Activated CD8-positive, alpha-beta memory T cell treated with anti-CD3 and anti-CD28 coated beads, Interleukin-2, amount 50 U/mL, for 4 hours (primary cell): ENCODE measurements at regions not wholly inside any gene's neighbourhood (a gene's known extent, or its start where the extent isn't known, plus 50 kb on each side); places are given as distances from the start of the nearest gene placed in this dataset.
"Not testable (repeated sequence)": the region's sequence is repeated elsewhere in the genome, so short reads cannot be mapped to it uniquely, and the experiment has no call there.

Experiments
- DNase-seq: peaks from one replicate; pipeline ENCODE4 v3.0.0-alpha.2; 2020

DNA sequence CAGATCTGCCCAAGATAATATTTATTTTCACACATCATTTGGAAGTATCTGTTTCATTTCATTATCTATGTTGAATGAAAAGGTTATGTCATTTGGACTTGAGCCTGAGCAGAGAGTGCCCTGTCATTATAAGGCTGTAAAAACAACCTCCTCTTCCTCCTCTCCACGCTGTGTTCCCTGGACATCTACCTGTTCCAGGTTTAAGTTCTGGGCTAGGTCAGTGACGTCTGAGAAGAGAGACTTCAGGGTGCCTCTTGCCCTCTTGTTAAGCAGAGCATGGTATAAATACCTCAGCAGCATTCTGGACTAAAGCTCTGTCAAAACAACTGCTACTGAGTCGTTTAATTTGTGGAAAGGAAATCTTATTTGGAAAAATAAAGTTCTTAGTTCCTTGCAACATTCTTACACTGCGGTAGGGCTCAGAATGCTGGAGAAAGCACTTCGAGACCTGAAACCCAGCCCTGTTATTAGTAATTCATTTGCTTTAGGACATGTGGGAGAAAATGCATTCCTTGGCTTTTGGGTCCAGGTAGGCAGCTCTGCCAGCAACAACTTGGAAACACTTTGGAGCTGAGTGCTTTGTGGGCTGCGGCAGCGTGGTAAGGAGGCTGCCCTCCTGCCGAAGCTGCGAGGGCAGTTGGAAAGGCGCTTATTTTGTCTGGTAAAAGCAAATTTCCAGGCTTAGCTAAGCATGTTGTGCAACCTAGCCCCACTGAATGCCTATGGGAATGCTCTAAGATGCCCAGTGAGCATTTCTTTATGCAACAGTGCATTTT lies 91.8 kb upstream of the NEDD4L start:
- DNase-seq: no peak

DNA sequence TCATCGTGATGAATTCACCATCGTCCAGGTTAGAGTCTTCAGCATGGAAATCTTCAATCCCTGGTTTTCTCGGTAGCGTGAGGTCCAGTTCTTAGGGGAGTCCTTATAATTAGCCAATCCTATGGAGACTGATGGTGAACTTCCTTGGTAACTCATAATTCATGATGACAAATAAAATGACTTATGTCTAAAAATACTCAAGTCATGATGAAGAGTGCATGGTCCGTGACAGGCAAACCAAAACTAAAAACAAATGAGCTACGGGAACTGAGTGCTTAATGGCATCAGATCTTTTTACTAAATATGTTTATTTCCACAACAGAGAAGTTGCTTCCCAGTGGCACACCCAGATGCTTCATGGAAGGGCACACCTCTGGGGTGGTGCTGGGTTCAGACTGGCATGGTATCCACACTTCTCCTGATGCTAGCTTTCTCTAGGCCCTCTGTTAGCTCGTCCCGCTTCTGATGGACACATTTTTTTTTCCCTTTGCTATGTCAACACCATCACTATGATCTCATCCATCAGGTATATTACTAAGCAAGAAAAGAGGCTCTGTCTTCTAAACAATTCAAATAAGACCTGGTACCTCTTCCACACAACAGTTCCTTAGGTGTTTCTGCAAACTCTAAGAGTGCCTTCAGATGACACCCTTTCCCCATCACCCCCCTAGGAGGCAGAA lies 92.8 kb upstream of the NEDD4L start:
- no peak for DNase-seq

DNA sequence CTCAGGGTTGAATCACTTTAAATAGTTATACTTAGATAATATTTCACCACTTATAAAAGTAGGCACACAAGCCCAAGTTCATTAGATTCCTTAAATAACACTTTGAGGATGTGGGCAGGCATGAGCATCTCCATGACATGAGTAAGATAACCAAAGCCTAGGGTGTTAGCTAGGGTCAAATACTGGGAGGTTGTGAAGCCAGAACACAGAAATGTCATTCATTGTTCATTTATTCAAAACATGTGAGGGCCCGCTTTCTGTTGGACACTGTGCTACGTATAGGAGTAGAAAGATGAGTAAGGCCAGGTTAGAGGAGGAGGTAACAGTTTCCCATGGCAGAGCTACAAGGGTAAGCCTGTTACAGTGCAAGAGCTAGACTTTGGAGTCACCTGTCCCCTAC lies 93.5 kb upstream of the NEDD4L start:
- DNase-seq: no peak

DNA sequence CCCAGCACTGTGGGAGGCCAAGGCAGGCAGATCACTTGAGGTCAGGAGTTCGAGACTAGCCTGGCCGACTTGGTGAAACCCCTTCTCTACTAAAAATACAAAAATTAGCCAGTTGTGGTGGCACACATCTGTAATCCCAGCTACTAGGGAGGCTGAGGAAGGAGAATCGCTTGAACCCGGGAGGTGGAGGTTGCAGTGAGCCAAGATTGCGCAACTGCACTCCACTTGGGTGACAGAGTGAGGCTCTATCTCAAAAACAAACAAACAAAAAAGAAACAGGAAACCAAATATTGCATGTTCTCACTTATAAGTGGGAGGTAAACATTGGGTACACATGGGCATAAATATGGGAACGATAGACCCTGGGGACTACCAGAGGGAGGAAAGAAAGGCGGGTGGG lies 94.7 kb upstream of the NEDD4L start:
- not testable (repeated sequence) for DNase-seq

DNA sequence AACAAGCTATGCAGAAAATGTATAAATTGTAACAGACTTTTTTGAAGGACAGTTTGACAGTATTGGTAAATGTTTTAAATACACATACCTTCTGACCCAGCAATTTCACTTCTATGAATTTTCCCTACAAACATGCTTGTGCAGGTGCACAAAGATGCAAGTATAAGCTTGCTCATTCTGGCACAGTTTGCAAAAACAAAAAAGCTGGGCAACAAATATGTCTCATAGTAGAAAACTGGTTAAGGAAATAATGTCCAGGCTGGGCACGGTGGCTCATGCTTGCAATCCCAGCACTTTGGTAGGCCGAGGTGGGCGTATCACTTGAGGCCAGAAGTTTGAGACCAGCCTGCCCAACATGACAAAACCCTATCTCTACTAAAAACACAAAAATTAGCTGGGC lies 96.9 kb upstream of the NEDD4L start:
- no peak for DNase-seq

DNA sequence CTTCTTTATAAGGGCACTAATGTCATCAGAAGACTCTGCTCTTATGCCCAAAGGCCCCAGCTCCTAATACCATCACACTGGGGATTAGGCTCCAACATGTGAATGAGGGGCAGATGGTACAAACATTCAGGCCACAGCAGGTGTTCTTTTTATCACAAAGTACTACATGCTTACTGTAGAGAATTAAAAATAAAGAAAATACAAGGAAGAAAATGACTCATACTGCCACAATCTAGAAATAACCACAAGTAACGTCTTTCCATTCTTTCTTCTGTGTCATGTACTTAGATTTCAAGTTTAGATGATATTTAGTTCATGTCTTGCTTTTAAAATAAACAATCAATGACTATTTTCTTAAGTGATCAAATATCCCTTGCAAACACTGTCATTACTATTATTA lies 100.3 kb upstream of the NEDD4L start:
- no peak for DNase-seq

DNA sequence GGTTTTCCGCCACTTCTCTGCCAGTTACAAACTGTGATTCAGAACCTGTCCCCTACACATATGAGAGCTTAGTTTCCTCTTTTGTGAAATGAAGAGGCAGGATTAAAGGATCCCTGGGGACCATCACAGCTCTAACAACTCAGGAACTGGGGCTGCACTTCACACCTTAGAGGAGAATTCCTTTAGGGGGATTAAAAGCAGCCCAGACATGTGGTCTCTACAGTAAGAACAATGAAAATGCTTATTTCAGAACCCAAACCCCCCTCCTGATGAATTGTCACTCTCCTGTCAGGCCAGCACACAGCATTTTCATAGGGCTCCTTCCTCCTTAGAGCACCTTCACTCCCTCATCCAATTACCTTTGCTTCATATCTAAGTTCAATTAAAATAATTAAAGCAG lies 101.5 kb upstream of the NEDD4L start:
- no peak for DNase-seq

DNA sequence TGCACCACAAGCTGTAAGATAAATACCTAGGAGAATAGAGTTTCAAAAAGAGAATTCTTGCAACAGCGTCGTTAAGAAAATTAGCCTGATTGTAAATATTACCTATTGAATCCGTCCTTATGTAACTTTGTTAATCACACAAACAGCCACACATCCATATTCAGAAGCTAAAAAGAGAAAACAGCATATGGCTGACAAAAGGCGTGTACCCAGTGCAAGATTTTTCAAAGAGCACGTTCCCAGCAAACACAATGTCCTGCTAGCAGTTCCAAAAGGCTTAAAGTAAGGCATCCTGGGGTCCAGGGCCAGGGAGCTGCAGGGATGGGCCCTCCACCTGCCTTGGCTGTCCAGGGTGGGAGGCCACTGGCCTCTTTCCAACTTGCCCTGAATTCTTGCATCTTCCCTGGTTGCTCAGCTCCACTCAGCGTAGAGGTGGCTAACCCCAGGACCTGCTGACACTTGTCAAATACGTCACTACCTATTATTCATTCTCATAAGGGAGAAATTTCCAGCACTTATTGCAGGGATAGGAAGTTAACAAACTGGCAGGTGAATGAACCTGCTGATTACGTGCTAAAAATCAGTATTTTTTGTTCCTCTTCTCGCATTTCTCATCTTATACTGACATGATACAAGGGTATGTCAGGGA lies 102.1 kb upstream of the NEDD4L start:
- no peak for DNase-seq

DNA sequence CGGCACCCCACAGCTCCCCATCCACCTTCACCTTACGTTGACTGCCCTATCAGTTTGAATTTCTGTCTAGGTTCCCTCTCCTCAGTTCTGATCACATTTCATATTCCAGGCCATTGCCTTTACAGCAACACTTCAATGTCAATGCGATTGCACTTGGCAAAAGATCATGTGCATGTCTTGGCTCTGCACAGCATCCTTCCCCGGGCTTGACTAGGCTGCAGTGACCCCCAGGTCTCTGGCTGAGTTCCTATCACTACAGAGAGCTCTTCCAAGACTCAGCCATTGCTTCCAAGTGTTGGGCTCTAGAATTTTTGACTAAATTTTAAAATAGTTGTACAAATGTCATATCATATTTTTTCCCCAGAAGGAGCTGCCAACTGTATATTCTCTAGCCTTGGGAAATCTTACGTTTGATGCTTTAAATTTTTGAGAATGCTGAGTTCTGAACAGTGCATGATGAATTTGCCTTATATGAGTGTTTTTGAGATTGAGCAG lies 103.8 kb upstream of the NEDD4L start:
- DNase-seq: no peak

DNA sequence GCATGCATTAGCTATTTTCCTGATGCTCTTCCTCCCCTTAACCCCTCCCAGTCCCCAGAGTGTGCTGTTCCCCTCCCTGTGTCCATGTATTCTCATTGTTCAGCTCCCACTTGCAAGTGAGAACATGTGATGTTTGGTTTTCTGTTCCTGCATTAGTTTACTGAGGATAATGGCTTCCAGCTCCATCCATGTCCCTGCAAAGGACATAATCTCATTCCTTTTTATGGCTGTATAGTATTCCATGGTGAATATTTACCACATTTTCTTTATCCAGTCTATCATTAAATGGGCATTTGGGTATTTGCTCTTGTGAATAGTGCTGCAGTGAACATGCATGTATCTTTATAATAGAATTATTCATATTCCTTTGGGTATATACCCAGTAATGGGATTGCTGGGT lies 109.7 kb upstream of the NEDD4L start:
- DNase-seq: not testable (repeated sequence)

DNA sequence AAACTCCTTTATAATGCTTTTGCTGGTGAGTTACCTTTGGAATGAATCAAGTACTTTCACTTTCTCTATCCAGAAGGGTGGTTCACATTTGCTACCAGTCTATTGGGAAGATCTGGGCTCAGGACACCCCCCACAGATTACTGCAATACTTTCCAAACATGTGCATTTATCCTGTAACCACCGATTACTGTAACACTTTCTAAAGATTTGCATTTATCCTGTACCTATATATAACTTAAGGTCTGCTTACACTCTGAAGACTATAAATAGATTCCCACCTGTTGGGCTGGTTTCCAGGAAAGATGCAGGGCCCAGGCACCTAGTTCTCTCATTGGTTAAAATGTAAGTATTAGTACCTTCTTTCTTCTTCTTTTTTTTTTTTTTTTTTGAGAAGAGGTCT lies 113.0 kb upstream of the NEDD4L start:
- no peak for DNase-seq

DNA sequence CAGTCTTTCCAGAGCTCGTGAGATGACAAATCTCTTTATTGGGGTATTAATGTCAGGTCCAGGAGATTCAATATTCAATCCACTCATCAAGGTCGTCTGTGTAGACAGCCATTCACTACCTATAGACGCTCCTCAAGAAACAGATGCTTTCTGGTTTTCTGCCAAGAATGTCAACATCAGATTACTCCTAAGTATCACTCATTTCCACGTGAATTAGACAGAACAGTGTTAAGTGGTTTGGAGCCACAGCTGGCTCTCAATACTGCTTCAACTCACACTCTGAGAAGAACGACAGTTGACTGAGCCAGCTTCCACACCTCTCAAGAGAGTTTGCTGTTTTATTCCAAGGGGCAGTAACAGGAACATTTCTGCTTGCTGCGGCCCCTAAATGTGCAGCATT lies 113.5 kb upstream of the NEDD4L start:
- no peak for DNase-seq

DNA sequence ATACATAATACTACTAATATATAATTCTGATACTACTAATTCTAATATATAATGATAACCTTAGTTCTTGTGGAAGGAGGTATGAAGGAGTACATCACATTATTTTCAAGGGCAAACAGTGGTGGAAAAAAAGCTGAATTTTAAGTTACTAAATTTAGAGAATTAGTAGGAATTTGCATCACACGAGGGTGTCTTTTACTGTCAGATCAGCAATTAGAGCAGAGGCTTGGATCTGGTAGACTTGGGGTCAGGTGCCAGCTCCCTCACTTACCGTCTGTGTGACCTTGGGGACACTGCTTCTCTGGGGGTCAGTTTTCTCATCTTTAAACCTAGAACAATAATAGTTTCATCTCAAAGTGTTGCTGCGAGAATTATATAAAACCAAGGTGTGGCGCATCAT lies 114.1 kb upstream of the NEDD4L start:
- no peak for DNase-seq

DNA sequence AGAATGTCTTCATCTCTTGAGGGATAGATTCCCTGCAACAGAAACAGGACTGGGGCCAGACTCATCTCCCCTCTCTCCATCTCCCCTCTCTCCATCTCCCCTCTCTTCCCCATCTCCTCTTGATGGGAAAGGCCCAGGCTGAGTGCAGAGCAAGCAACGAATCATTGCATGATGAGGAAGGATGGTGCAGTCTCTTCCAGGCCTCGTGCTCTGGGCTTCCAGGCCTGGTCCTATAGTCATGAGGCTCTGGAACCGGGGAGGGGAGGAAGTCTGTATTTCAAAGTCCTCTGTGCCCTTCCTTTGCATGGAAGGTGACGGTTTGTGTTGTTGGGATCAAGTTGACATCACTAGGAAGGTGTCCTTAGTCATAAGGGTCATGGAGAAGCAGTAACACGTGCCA lies 115.6 kb upstream of the NEDD4L start:
- DNase-seq: no peak

DNA sequence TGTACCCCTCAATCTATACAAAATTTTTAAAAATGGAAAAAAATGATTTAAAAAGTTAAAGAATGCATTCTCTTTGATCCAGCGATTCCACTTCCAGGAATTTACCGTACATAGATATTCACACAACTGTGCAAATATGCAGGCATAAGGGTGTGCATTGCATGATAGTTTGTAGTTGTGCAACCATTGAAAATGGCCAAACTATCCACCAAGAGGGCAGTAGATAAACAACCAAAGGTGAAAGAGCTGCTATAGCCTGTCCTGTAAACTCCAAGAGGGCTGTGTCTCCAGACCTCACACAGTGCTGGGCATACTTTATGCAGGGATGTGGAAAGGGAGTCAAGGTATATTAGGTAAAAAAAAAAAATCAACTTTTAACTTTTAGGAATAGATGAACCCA lies 116.5 kb upstream of the NEDD4L start:
- no peak for DNase-seq

DNA sequence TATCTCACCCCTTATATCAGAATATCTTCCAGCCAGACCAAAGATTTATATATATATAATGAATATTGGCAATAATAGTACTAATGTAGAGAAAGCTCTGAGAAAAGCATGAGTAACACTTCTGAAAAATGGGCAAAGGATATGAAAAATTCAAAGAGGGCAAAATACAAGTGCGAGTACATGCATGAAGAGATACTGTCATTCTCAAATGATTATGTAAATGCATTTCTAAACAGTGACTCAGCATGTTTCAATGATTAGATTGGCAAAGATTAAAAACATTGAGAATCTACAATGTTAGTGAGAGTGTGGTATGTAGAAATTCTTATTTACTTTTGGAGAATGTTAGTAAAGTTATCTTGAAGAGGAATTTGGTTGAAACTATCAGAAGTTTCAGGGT lies 118.3 kb upstream of the NEDD4L start:
- no peak for DNase-seq

DNA sequence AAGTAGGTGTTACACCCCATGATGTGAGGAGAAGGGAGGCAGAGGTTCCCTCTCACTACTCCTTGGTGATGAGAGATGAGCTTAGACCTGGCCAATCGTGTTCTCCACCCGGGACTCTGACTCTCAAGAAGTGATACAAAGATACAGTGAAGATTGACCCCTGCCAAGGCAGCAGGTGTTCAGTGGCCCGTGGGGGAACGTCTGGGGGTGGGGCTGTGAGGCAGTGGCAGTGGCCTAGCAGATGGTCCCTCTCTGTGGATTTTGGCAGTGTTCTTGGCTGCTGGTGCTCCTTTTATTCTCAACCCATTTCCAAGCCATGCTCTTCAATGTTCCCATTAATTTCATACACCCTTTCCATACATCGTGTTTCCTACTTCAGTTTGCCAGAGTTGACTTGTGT lies 120.4 kb upstream of the NEDD4L start:
- DNase-seq: no peak

DNA sequence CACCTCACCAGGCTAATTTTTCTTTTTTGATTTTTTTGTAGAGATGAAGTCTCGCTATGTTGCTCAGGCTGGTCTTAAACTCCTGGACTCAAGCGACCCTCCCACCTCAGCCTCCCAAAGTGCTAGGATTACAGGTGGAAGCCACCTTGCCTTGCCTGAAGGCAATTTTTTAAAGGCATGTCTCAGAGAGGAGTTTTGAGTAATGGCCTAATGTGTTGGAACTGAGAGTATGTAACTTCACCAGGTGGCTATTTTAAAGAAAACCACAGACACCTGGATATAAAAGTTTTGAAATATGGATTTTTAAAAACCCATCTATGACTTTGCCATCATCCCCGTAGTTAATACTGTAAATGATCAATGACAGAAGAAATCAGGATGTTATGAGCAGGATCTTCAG lies 119.8 kb upstream of the ATP8B1 start:
- no peak for DNase-seq

DNA sequence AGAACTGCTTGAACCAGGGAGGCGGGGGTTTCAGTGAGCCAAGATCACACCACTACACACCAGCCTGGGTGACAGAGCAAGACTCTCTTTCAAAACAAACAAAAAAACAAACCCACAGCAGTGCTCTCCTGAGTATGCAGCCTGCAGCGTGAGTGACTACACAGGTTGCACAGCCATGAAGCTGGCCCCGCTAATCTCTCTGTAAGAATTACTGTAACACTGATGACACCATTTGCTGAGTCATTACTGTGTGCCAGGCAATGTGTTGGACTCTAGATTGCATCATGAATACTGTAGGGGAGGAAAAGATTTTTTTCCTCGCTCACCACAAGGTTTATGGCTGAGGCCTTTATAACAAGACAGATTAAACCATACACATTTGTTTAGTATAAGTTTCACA lies 118.6 kb upstream of the ATP8B1 start:
- DNase-seq: no peak

DNA sequence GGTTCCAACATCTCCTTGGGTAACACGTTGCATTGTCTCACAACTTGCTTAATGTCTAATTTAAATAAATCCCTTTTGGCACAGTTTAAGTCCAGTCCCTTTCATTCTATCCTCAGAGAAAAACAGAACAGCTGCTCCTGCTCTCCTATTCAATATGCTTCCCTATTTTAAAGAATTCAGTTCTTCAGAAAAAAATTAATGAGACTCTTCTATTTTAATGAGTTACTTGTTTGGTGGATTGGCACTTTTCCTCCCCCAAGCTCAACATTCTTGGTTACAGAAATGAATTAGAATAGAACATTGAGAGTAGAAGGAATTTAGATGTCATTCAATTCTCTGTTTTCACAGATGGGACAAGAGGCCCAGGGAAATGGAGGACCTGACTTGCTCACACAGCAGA lies 116.9 kb upstream of the ATP8B1 start:
- no peak for DNase-seq

DNA sequence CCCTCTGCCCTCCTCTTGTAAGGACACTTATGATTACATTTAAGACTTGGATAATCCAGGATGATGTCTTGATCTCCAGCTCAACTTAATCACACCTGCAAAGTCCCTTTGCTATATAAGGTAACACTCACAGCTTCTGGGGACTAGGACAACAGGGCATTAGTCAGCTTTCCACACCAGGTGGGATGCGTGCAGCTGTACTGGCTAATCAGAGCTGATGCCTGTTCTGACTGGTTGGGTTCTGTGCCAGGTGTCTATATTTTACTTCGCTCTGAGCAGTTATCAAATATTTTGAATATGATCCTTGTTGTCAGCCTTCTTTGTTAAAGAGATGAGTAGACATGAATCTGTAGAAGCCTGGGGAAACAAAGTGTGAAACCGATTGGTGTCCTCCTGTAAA lies 115.5 kb upstream of the ATP8B1 start:
- no peak for DNase-seq

DNA sequence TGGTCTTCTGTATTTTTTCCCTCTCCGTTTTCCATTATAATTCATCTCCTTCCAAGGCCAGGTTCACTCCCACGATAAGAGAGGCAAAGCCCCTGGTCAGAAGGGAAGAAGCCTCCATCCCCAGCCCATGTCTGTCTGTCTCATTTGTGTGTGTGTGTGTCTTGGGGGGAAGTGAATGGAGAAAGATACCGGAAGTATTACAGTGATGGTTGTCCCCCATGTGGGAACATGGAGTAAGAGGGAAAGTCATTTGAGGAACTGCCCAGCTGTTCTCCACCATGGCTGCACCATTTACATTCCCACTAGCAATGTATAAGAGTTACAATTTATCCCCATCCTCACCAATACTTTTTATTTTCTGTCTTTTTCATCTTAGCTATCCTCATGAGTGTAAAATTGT lies 113.6 kb upstream of the ATP8B1 start:
- no peak for DNase-seq

DNA sequence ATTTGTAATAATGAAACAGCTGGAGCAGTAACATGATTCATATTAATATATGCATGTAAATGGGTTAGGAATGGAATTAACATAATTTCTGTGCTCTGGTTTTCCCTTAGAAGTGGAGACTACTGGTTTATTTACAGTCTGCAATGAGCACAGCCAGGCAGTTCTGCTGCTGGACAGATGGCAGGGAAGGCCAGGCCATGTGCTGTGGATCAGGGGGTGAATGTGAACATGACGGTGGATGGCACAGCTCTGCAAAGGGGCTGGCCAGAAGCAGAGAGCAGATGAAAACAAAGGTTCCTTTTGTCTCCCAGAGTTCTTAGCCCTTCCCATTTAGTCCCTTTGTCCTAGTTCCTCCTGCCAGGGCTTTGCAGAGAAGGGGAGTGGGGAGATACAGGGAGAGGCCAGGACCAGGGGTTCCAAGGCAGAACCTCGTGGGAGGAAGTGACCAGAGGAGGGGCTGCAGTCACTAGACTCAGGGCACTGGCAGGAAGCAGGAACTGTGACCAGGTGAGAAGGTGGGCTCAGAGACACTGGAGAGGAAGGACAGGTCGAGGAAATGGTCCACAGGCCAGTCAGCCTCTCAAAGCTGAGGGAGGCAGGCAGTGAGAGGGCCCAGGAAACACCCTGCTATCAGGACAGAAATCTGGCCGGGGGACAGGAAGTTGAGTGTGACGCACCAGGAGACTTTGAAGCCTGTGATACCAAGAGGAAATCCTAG lies 112.9 kb upstream of the ATP8B1 start:
- DNase-seq: no peak

DNA sequence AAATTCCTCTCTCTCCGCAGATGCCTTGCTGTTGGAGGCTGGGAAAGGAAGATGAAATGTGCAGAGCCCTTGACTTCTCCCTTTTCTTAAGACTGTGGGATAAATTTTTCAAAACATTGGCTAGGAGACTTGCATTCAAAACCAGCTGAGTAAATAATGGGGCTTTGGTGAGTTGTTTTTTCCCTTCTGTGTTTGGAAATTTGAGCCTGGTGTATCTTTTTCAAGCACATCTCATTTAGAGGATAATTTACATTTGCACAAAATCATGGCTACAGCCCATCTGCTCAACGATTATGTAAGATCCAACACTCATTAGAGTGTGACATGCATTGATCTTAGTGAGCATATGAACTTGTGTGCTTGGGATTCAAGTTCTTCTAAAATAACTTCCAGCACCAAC lies 112.1 kb upstream of the ATP8B1 start:
- DNase-seq: no peak
